K562 (cell line): ENCODE measurements at regions not wholly inside any gene's neighbourhood (a gene's known extent, or its start where the extent isn't known, plus 50 kb on each side); places are given as distances from the start of the nearest gene placed in this dataset.
A peak's percentile ranks its signal among the peaks of the same experiment; 100 is the strongest.

Experiments
- ARID1B ChIP-seq: fragments of 450-650 bp; IDR thresholded peaks from 2 replicates; pipeline ENCODE4 v1.6.1; 2016; ENCODE audit warnings: antibody characterized with exemption, mild to moderate bottlenecking, inconsistent platforms
- CREB3L1 ChIP-seq: fragments of 450-650 bp; IDR thresholded peaks from 2 replicates; pipeline ENCODE4 v1.6.1; 2014; ENCODE audit warnings: low read depth, mild to moderate bottlenecking, moderate library complexity, borderline replicate concordance
- CTBP1 ChIP-seq: fragments of 450-650 bp; IDR thresholded peaks from 2 replicates; pipeline ENCODE4 v1.6.1; 2016; ENCODE audit warnings: borderline replicate concordance
- EHMT2 ChIP-seq: fragments of 450-650 bp; IDR thresholded peaks from 2 replicates; pipeline ENCODE4 v1.6.1; 2018; ENCODE audit warnings: antibody characterized with exemption
- GABPB2 ChIP-seq: fragments of 250-450 bp; sonication (Bioruptor Pico); conservative IDR thresholded peaks from 2 replicates; pipeline ENCODE4 v1.5.1; 2021; ENCODE audit warnings: mild to moderate bottlenecking
- HNRNPL ChIP-seq: fragments of 200-400 bp; formaldehyde crosslinking; IDR thresholded peaks from 2 replicates; pipeline ENCODE4 v1.6.1; 2017; ENCODE audit warnings: low read depth, mild to moderate bottlenecking, low read length
- KAT8 ChIP-seq: fragments of 450-650 bp; IDR thresholded peaks from 2 replicates; pipeline ENCODE4 v1.6.1; 2016; ENCODE audit warnings: low read depth, mild to moderate bottlenecking
- KDM1A ChIP-seq, 2 experiments: fragments of 450-650 bp; IDR thresholded peaks; 2 replicates each; pipeline ENCODE4 v1.6.1; 2016; ENCODE audit warnings: mild to moderate bottlenecking in 2 of 2
- KLF6 ChIP-seq: fragments of 250-450 bp; sonication (Bioruptor Pico); IDR thresholded peaks from 2 replicates; pipeline ENCODE4 v1.4.0; 2020; ENCODE audit warnings: mild to moderate bottlenecking, moderate library complexity, borderline replicate concordance
- MAFF ChIP-seq: IDR thresholded peaks from 2 replicates; pipeline ENCODE4 v1.6.1; 2012; ENCODE audit warnings: low read length, improper control_type of control experiment
- MED1 ChIP-seq: sonication (generic); formaldehyde crosslinking; IDR thresholded peaks from 2 replicates; pipeline ENCODE4 v1.8.1; 2023; ENCODE audit warnings: missing genetic modification reagents, borderline replicate concordance
- MEIS2 ChIP-seq: fragments of 450-650 bp; IDR thresholded peaks from 2 replicates; pipeline ENCODE4 v1.6.1; 2014; ENCODE audit warnings: mild to moderate bottlenecking; ENCODE audit not compliant: partially characterized antibody
- NR3C1 ChIP-seq: sonication (generic); formaldehyde crosslinking; IDR thresholded peaks from 2 replicates; pipeline ENCODE4 v1.8.1; 2022; ENCODE audit warnings: missing genetic modification reagents
- PKNOX1 ChIP-seq: fragments of 450-650 bp; IDR thresholded peaks from 2 replicates; pipeline ENCODE4 v1.6.1; 2016
- PTBP1 ChIP-seq: fragments of 200-400 bp; formaldehyde crosslinking; IDR thresholded peaks from 2 replicates; pipeline ENCODE4 v1.6.1; 2017; ENCODE audit warnings: low read depth, low read length
- SMAD4 ChIP-seq: fragments of 250-450 bp; sonication (Bioruptor Pico); conservative IDR thresholded peaks from 2 replicates; pipeline ENCODE4 v1.8.0; 2021; ENCODE audit warnings: inconsistent platforms, mild to moderate bottlenecking, moderate library complexity
- SMARCB1 ChIP-seq: IDR thresholded peaks from 2 replicates; pipeline ENCODE4 v1.6.1; 2011; ENCODE audit warnings: improper control_type of control experiment, low read depth; ENCODE audit not compliant: insufficient read length
- SOX6 ChIP-seq: fragments of 450-650 bp; IDR thresholded peaks from 2 replicates; pipeline ENCODE4 v1.6.1; 2014; ENCODE audit warnings: mild to moderate bottlenecking
- ZBTB43 ChIP-seq: sonication (generic); formaldehyde crosslinking; IDR thresholded peaks from 2 replicates; pipeline ENCODE4 v1.8.0; 2023; ENCODE audit warnings: mild to moderate bottlenecking, missing genetic modification reagents
- ZEB2 ChIP-seq: fragments of 450-650 bp; IDR thresholded peaks from 2 replicates; pipeline ENCODE4 v1.6.1; 2016
- ZNF316 ChIP-seq: fragments of 450-650 bp; IDR thresholded peaks from 2 replicates; pipeline ENCODE4 v1.6.1; 2016
- ZNF512 ChIP-seq: IDR thresholded peaks from 2 replicates; pipeline ENCODE4 v1.6.1; 2016; ENCODE audit warnings: missing genetic modification characterization, missing compliant biosample characterization
- ZNF583 ChIP-seq: fragments of 250-450 bp; sonication (Bioruptor Pico); IDR thresholded peaks from 2 replicates; pipeline ENCODE4 v1.4.0; 2020
- ZNF75A ChIP-seq: fragments of 450-650 bp; formaldehyde crosslinking; IDR thresholded peaks from 2 replicates; pipeline ENCODE4 v1.4.0; 2020; ENCODE audit warnings: mild to moderate bottlenecking
- TF ChIP-seq, protein P1 (sequence below): sonication (generic); formaldehyde crosslinking; IDR thresholded peaks from 2 replicates; pipeline ENCODE4 v1.9.0; 2022; ENCODE audit warnings: mild to moderate bottlenecking, missing genetic modification reagents
- TF ChIP-seq, protein P2 (sequence below): fragments of 250-450 bp; sonication (Bioruptor Pico); IDR thresholded peaks from 2 replicates; pipeline ENCODE4 v1.5.0; 2020; ENCODE audit warnings: mild to moderate bottlenecking

GRCh38 chr10:80772596-80772995 lies 234.9 kb downstream of the SH2D4B start (continued):
- TF ChIP-seq CTBP1 (no peak; the same call in 1 of the 2 replicates), ZEB2 (0 out of 2 replicates have a peak, but pooled peaks have one; percentile 12), SMARCB1 (no peak), KAT8 (no peak), KDM1A (IDR thresholded peaks at IDR 0.05) (peak; percentile 7 to 8; a peak in 2 of 4 replicates), ZNF75A (CRISPR knock-in tag) (no peak), HNRNPL (no peak), KLF6 (CRISPR knock-in tag) (no peak), NR3C1 (CRISPR knock-in tag) (no peak), MED1 (CRISPR knock-in tag) (no peak), ZNF583 (CRISPR knock-in tag) (no peak), GABPB2 (CRISPR knock-in tag) (no peak), MAFF (peak; percentile 13; the same call in 1 of the 2 replicates), ZNF316 (peak; percentile 57), MEIS2 (no peak), SMAD4 (CRISPR knock-in tag) (no peak), ZNF512 (no peak), PKNOX1 (no peak), ZBTB43 (no peak), ARID1B (peak; percentile 8), CREB3L1 (no peak), EHMT2 (no peak), SOX6 (0 out of 2 replicates have a peak, but pooled peaks have one; percentile 6), PTBP1 (no peak)
- TF ChIP-seq, protein P1, sequence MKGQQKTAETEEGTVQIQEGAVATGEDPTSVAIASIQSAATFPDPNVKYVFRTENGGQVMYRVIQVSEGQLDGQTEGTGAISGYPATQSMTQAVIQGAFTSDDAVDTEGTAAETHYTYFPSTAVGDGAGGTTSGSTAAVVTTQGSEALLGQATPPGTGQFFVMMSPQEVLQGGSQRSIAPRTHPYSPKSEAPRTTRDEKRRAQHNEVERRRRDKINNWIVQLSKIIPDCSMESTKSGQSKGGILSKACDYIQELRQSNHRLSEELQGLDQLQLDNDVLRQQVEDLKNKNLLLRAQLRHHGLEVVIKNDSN (CRISPR knock-in tag): no peak
- TF ChIP-seq, protein P2, sequence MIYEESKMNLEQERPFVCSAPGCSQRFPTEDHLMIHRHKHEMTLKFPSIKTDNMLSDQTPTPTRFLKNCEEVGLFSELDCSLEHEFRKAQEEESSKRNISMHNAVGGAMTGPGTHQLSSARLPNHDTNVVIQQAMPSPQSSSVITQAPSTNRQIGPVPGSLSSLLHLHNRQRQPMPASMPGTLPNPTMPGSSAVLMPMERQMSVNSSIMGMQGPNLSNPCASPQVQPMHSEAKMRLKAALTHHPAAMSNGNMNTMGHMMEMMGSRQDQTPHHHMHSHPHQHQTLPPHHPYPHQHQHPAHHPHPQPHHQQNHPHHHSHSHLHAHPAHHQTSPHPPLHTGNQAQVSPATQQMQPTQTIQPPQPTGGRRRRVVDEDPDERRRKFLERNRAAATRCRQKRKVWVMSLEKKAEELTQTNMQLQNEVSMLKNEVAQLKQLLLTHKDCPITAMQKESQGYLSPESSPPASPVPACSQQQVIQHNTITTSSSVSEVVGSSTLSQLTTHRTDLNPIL (CRISPR knock-in tag): no peak
